ENCODE measurements at regions not wholly inside any gene's neighbourhood (a gene's known extent, or its start where the extent isn't known, plus 50 kb on each side); places are given as distances from the start of the nearest gene placed in this dataset.

DNA sequence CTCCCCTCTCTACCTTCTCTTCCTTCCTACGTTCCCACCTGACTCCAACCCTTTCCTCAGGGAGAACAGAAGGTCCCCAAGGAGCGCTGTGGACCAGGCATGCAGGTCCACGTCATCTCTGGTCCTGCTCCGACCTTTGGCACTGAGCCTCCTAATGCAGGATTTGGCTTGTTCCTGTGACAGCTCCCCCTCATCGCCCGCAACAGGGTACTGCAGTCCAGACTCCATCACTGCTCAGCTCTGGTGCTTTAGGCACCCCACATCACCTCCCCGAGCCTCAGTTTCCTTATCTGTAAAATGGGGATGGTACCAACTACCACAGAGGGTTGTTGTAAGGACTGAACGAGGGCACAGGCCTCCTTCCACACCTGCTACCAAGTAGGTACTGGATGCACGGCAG lies 54.6 kb downstream of the FHIP2A start:
- no peak for TF ChIP-seq POLR2A (IDR thresholded peaks at IDR 0.05; ENCODE audit: low read length)
- no peak for TF ChIP-seq GATA1 (IDR thresholded peaks at IDR 0.05; ENCODE audit: low read depth, low read length)

Measured in erythroblast (primary cell).